Kidney glomerular epithelial cell (primary cell): ENCODE measurements at regions not wholly inside any gene's neighbourhood (a gene's known extent, or its start where the extent isn't known, plus 50 kb on each side); places are given as distances from the start of the nearest gene placed in this dataset.

ENCODE experiments used
- DNase-seq: peaks from one replicate; lab custom pipeline; 2025; lab: John Stamatoyannopoulos, UW

GRCh38 chr2:180061085-180061484 is 54.0 kb upstream of the CWC22 start:
- no peak for DNase-seq

GRCh38 chr2:180058993-180059392 is 51.9 kb upstream of the CWC22 start:
- DNase-seq = no peak

GRCh38 chr2:180057706-180058412 is 50.8 kb upstream of the CWC22 start:
- DNase-seq = no peak
